NCI-H2227 (cell line): ENCODE measurements at regions not wholly inside any gene's neighbourhood (a gene's known extent, or its start where the extent isn't known, plus 50 kb on each side); places are given as distances from the start of the nearest gene placed in this dataset.
"Not testable (repeated sequence)": the region's sequence is repeated elsewhere in the genome, so short reads cannot be mapped to it uniquely, and the experiment has no call there.

Experiments used
- DNase-seq: peaks from one replicate; lab custom pipeline; 2025; ENCODE audit not compliant: unreplicated experiment; lab: John Stamatoyannopoulos, UW

DNA sequence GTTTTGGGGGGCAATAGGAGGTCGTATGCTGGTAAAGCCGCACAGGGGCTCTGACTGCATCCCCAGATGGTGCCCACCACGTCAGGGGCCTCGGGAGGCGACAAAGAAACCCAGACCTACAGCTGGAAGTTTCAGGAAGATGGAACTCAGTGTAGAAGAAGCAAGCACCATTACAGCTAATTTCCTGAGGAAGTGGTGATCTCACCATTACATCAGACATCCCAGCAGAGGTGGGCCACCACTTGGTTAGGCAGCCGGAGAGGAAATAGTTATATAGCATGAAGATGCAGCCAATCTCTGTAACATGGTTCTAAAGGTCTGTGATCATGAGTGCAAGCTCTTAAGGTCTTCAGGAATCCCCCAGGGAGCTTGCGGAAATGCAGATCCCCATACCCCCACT lies 127.3 kb upstream of the PCBD1 start:
- DNase-seq = no peak

DNA sequence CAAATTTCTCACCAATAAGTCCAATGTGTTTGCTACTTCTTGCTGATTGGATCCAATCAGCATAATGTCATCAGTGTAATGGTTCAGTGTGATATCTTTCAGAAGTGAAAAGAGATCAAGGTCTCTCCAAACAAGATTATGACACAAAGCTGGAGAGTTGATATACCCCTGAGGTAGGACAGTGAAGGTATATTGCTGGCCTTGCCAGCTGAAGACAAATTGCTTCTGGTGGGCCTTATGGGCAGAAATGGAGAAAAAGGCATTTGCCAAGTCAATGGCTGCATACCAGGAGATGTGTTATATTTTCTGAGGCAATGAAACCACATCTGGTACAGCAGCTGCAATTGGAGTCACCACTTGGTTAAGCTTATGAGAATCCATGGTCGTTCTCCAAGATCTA lies 131.7 kb upstream of the PCBD1 start:
- not testable (repeated sequence) for DNase-seq

DNA sequence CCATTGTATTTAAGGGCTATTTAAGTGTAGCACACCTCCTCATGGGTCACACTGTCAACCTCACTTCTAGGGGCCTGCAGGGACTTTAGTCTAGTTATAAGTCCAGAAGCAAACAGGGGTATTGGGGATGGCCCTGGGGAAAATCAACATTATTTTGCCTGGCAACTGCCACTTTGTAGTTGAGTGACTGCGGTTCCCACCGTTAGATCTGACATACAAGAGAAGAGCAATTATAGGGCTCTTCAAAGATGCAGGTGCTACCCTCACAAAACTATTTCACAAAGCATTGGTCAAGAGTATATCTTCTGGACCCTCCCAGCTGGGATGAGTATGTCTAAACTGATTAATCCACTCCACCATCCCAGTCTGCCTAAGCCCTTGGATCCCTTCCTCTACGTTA lies 133.0 kb upstream of the PCBD1 start:
- DNase-seq = no peak

DNA sequence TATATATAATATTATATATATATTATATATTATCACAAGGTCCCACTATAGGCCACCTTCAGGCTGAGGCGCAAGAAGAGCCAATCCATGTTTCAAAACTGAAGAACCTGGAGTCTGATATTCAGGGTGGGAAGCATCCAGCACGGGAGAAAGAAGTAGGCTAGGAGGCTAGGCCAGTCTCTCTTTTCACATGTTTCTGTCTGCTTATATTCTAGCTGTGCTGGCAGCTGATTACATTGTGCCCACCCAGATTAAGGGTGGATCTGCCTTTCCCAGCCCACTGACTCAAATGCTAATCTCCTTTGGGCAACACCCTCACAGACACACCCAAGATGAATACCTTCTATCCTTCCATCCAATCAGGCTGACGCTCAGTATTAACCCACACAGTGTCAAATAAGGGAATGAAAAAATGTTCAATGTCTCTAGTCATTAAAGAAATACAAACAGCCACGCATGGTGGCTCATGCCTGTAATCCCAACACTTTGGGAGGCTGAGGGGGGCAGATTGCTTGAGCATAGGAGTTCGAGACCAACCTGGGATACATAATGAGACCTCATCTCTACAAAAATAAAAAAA lies 135.4 kb upstream of the PCBD1 start:
- no peak for DNase-seq

DNA sequence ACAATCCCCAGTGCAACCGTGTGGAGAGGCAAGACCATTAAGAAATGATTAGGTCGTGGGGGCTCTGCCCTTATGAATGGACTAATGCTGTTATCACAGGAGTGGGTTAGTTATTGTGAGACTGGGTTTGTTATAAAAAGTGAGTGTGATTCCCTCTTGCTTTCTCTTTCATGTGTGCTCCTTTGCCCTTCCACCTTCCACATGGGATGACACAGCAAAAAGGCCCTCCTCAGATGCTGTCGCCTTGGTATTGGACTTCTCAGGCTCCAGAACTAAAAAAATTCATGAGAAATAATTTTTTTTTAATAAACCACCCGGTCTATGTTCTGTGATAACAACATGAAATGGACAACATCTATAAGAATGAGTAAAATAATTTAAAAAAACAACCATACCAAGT lies 136.1 kb upstream of the PCBD1 start:
- DNase-seq = no peak

DNA sequence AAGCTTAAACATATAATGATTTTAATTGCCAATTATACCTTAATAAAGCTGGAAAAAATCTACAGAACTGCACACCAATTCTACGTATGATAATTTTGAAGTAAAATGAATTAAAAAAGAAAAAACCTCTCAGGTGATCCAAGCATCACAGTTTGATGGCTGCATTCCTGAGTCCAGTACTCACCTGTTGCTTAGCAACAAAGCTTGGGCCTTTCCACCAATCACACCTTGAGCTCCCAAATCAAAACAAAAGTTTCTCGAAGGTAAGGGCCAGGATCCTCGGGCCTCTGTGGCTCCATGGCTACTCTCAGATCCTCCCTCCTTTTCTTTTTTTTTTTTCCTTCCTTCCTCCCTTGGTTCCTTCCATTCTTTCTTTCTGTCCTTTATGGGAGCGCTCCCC lies 137.2 kb upstream of the PCBD1 start:
- DNase-seq = no peak

DNA sequence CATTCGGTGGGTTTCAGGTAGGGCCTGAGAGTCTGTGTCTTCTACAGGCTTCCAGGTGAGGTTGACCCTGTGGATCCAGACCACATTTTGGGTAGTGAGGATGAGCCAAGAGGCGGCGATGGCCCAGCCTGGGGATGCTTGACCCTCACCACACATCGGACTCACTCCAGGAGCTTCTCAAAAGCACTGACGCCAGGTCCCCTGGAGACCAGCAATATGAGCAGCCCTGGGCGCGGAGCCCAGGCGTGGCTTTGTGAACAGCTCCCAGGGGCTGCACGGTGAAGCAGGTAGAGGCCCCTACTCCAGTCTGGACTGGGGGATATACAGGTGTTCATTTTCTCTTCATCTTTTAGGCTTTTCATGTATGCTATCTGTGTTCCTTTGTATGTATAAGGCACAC lies 139.7 kb upstream of the PCBD1 start:
- no peak for DNase-seq

DNA sequence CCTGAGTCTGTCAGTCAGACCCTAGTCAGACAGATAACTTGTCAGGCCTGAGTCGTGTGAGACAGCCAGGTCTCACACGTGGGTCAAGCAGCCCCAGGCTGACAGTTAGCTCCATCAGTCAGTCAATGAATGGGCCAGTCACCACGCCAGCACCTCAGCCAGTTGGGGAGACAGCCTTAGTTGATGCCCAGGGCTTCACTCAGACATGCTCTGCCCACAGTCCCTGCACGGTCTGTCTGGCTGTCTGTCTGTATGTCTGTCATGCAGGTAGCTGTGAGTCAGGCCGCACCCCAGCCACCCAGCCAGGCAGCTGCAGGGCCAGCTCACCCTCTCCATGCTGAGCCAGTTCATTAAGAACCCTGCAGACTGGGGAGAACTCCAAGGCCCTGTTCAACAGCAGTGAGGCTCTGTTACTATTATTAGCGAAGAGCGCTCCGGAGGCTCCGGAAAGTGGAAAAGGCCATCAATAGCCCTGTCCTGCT lies 141.1 kb upstream of the PCBD1 start:
- no peak for DNase-seq

DNA sequence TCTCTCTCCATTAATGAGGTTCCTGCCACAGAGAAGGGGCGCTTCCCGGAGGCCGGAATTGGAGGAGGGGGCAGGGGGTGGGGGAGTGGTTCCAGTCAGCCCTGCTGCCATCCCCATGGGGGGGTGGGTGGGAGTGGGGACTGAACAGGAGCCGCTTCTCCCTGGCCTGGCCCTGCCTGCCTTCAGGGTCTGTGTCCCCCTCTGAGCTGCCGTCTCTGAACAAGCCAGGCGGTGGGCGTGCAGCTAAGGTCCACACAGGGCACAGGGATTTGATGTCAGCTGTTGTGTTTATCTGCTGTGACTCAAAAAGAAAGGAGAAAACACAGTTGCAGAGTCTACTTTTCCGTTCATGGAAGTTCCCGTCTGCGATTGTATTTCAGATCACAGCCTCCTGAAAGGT lies 141.5 kb upstream of the PCBD1 start:
- no peak for DNase-seq

DNA sequence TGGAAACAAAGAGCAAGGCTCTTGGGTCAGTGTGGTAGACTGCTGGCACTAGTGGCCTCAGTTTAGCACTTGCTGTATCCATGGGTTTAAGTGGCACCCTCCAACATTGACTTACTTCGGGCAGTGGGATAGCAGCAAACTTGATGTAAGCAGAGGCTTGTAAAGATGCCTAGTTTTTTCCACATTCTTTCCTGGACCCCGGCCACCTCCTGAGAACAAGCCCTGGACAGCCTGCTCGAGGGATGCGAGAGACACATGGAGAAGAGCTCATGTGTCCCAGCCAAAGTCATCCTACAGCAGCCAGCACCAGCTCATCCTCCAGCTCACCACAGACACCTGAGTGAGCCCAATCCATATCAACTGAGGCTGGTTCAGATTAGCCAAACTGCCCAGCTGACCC lies 142.7 kb upstream of the PCBD1 start:
- no peak for DNase-seq

DNA sequence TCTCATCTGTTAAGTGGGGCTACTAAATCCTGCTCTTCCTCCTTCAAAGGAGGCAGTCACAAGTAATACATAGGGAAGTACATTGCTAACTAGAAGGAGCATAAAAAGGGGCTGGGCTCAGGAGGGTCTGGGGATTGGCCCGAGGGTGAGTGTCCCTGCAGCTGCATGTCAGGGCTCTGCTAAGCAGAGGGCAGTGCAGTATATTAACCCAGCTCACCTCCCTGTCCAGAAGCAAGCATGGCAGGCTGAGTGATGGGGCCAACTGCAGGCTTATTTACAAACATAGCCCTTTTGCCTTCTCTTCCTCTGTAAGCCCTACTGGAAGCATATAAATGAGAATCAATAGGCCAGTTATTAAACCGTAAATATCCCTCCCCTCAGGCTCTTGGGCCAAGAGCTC lies 143.2 kb upstream of the PCBD1 start:
- DNase-seq = no peak

DNA sequence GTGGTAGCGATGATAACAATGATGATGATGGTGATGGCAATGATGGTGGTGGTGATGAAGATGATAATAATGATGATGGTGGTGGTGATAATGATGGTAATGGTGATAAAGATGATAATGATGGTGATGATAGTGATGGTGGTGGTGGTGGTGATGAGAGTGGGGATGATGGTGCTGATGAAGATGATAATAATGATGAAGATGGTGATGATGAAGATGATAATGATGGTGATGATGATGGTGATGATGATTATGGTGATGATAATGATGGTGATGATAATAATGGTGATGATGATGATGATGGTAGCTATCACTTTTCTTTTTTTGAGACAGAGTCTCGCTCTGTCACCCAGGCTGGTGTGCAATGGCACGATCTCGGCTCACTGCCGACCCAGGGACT lies 144.5 kb upstream of the PCBD1 start:
- DNase-seq = no peak

DNA sequence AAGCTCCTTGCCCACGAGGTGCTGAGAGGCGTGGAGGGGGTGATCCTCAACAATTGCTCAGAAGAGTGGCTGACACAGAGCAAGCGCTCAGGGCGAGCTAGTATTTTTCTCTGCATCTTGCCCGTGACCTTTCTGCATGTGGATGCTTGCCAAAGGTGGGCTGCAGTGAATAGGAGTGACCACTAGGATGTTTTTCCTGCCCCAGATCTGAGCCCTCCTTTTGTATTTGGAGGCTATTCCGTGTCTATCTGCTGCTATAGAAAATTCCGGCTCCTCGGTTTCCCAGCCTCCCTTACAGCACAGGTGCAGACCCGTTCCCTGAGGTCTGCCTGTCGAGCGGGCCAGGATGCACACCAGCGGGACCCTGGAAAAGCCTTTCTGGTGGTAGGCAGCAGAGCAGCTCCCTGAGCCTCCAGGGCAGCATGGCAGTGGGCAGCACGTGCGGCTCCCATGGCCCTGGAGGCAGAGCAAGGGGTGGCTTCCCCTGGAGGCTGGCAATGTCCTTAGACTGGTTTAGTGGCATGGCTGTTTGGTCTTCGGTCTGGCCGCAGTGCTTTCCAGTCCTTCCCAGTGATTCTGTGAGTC lies 145.1 kb upstream of the PCBD1 start:
- no peak for DNase-seq

DNA sequence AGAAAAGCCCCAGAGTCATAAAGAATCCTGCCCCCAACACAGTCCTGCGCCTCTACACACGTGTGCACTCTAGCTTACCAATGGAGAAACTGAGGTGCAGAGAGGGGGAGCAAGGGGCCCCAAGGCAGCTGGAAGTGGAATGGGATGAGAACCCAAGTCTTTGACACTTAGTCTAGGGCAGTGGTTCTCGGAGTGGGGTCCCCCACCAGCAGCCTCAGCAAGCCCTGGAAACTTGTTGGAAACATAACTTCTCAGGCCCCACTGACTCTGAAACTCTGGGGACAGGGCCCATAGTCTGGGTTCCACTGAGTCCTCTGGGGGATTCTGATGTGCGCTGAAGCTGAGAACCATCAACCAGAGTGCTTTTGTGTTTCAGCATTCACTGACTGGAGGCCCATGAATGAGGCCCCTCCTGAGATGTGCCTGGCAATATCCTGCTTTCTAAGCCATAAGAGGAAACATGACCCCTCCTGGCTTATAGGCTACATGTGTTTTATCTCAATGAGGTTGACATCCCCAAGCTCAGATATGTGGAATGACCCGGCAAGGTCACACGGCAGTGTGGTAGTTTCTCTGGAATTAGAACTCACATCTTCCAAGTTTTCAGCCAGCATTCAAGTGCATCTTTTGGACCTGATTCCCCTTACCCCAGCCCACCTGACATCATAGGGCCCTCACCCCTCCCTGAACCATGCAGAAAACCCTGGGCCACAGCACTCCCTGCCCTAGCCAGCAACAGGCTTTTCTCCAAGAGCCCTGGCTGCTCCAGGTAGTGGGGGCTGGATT lies 147.3 kb upstream of the PCBD1 start:
- no peak for DNase-seq

DNA sequence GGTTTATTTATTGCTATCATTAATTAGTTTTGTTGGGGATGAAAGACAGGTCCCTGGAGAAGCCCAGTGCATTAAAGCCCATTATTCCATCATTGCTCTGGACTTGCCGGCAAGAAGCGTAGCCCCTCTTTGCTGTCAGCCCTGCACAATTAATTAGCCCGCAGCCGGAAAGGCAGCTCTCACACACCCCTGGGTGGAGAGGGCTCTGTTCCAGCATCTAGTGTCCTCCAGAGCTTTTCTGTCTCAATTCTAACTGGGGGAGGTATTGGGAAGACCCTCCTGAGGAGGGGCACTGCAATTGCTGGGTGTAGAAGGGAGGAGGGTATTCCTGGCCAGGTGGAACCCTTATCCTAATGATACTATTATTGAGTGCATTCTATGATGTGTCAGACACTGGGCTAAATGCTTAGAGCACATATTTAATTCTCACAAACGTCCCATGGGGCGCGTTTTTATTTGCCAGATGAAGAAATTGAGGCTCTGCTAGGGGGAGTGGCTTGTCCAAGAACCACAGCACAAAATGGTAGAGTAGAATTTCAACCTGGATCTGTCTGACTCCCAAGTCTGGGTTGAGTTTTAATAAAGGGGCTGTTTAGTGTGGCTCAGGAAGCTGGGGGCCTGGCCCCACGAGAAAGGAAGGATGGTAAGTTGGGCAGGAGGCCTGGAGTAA lies 148.1 kb upstream of the PCBD1 start:
- DNase-seq = no peak

DNA sequence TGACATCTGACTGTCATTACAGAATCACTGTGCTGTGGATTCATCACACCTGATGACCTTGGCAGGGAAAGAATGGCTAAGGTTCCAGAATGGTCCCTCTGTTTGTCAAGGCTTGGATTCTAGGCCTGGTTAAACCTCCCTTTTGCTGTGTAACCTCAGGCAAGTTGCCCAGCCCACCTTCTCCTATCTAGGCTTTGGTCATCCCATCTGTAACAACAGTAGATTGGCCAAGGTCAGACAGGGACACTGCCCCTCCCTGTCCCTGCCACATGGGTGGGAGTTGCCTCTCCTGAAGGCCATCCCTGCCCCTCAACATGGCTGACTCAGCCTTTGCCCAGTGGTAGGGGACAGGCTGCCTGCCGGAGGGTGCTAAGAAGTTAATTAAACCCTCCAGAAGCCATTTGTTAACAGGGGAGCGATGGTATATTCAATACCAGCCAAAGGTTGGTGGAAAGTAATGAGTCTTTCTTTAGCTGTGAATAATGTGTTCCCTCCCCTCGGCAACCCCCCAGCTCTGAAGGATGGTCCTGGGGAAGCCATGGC lies 149.8 kb upstream of the PCBD1 start:
- no peak for DNase-seq

DNA sequence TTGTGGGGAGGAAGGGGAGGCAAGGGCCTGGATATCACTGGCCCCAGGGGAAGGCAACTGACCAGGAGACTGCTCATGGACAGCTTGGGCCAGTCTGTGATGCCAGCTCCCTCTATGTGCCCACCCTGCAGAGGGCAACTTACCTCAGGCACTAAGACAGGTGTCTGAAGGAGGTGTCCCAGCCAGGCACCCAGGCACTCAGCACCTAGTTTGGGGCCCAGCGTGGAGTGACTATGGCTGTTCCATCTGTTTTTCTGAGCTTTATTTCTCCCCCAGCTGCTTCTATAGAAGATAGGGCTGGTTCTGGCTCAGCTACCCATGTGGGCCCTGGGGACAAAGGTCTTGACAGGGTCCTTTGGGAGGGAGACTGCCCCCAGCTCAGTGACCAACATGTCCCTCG lies 150.6 kb upstream of the PCBD1 start:
- no peak for DNase-seq

DNA sequence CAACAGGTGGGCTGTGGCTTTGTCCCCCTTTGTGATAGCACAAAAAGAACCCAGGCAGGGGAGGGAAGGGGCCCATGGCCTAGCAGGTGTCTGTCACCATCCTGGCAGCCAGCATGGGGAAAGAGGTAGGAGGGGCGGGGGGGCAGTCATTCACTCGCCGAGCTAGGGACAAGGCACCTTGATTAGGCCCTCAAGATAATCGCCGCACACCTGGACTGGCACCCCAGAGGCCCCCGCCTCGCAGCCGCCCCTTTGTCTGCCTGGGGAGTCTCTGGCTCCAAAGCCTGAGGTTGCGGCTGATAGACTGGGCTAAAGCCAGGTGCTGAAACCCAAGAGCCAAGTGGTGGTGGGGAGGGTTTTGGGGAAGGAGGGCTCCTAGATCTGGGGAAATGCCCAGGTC lies 151.2 kb upstream of the PCBD1 start:
- DNase-seq = no peak

DNA sequence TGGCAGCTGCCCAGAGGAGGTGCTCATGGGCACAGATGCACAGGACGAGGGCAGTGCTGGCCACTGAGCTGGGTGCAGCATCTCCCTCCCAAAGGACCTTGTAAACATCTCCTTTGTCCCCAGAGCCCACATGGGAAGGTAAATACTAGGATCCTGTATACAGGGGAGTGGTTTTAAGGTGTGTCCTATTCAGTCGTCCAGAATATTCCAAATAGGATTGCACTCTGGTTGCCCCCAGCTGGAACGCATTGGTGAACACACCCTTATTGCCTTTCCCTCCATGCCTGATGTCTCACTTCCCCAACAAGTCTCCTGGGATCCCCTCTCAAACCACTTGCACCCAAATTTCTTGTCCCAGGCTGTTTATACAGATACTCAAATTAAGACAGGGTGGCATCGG lies 152.0 kb upstream of the PCBD1 start:
- no peak for DNase-seq

DNA sequence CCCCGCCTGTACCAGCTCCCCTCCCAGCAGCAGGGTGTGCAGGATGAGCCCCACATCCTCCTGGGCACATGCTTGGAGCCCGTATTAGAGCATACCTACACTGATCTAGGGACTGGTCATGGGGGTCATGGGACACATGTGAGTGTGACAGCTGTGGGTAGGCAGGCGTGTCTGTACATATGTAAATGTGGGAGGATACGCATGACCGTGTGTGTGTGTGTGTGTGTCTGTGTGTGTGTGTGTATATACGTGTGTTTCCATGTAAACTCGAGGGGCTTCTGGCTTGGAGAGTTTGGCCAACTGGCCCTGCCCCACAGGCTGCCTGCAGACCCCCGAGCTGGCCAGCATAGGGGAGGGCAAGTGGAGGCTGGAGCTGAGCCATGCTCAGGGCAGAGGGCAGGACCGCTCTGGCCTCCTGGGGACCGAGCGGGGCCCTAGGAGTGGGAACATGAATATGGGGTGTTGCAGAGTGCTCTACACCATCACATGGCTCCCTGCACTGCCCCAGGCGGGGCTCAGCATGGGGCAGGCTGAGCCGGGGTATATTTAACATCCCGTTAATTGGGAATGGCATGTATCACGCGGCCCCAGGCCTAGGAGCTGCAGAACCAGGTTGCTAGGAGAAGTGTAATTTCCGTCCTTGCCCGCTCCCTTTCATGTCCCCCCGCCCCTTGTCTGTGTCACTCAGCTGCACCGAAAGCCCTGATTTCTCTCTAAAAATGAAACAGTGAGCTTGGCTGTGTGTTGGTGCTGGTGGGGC lies 152.7 kb upstream of the PCBD1 start:
- DNase-seq = peak; percentile 40

DNA sequence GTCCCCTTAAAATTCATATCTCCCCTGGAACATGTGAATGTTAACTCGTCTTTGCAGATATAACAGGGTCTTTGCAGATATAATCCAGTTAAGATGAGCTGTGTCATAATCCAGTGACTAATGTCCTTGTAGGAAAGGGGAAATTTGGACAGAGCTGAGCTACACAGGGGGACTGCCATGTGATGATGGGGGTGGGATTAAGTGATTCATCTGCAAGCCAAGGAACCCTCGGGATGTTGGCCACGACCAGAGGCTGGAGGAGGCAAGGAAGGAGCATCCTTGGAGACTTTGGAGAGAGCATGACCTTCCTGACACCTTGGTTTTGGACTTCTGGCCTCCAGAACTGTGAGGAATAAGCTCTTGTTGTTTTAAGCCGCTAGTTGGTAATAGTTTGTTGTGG lies 153.9 kb upstream of the PCBD1 start:
- DNase-seq = no peak
